Loucy (cell line): ENCODE measurements at regions not wholly inside any gene's neighbourhood (a gene's known extent, or its start where the extent isn't known, plus 50 kb on each side); places are given as distances from the start of the nearest gene placed in this dataset.

Source experiments
- H2AFZ ChIP-seq: fragments of 200-600 bp; sonication (generic); 2 replicates; pipeline ENCODE4 v1.6.0; 2016; ENCODE audit warnings: antibody characterized with exemption, mild to moderate bottlenecking, low read length, moderate library complexity
- H3F3A ChIP-seq: fragments of 200-600 bp; 2 replicates; pipeline ENCODE4 v1.6.0; 2016; ENCODE audit warnings: antibody characterized with exemption, low read depth, mild to moderate bottlenecking
- H3K27me3 ChIP-seq: fragments of 200-600 bp; sonication (generic); 2 replicates; pipeline ENCODE4 v1.6.1; 2014; ENCODE audit warnings: low read length, mild to moderate bottlenecking; ENCODE audit not compliant: insufficient read depth, poor library complexity, severe bottlenecking
- H3K36me3 ChIP-seq: fragments of 200-600 bp; sonication (generic); 2 replicates; pipeline ENCODE4 v1.6.1; 2016; ENCODE audit warnings: low read length; ENCODE audit not compliant: insufficient read depth
- H3K4me1 ChIP-seq: fragments of 200-600 bp; sonication (generic); 2 replicates; pipeline ENCODE4 v1.5.1; 2014; ENCODE audit warnings: low read length, mild to moderate bottlenecking; ENCODE audit not compliant: insufficient read depth, poor library complexity, severe bottlenecking
- H3K4me2 ChIP-seq: fragments of 200-600 bp; sonication (generic); 2 replicates; pipeline ENCODE4 v1.6.0; 2014; ENCODE audit warnings: antibody characterized with exemption, low read length, low read depth, mild to moderate bottlenecking; ENCODE audit not compliant: poor library complexity, severe bottlenecking
- H3K4me3 ChIP-seq: fragments of 200-600 bp; sonication (generic); 2 replicates; pipeline ENCODE4 v1.5.1; 2014; ENCODE audit warnings: low read length, mild to moderate bottlenecking, mixed read lengths; ENCODE audit not compliant: poor library complexity, severe bottlenecking
- H3K79me2 ChIP-seq: fragments of 200-600 bp; sonication (generic); 2 replicates; pipeline ENCODE4 v1.6.1; 2014; ENCODE audit warnings: low read length; ENCODE audit not compliant: insufficient read depth
- H3K9ac ChIP-seq: fragments of 200-600 bp; sonication (generic); 2 replicates; pipeline ENCODE4 v1.6.0; 2014; ENCODE audit warnings: mild to moderate bottlenecking, low read depth, low read length, moderate library complexity; ENCODE audit not compliant: poor library complexity, severe bottlenecking
- H3K9me2 ChIP-seq: fragments of 200-600 bp; sonication (generic); replicated peaks from 2 replicates; pipeline ENCODE4 v1.6.1; 2016; ENCODE audit warnings: low read depth, low read length, mixed read lengths
- H3K9me3 ChIP-seq: fragments of 200-600 bp; sonication (generic); 2 replicates; pipeline ENCODE4 v1.6.1; 2014; ENCODE audit warnings: mild to moderate bottlenecking, antibody characterized with exemption, low read length, low read depth; ENCODE audit not compliant: insufficient read depth
- H4K20me1 ChIP-seq: fragments of 200-600 bp; sonication (generic); 2 replicates; pipeline ENCODE4 v1.6.0; 2014; ENCODE audit warnings: antibody characterized with exemption, low read length, mild to moderate bottlenecking; ENCODE audit not compliant: insufficient read depth, poor library complexity, severe bottlenecking
- EZH2phosphoT487 ChIP-seq: fragments of 200-600 bp; IDR thresholded peaks from 2 replicates; pipeline ENCODE4 v1.6.1; 2018; ENCODE audit warnings: antibody characterized with exemption, mild to moderate bottlenecking, moderate library complexity, borderline replicate concordance
- TF ChIP-seq, protein P1 (sequence below): fragments of 200-600 bp; sonication (generic); conservative IDR thresholded peaks from 2 replicates; pipeline ENCODE4 v1.5.1; 2014; ENCODE audit warnings: mild to moderate bottlenecking, antibody characterized with exemption, low read length

DNA sequence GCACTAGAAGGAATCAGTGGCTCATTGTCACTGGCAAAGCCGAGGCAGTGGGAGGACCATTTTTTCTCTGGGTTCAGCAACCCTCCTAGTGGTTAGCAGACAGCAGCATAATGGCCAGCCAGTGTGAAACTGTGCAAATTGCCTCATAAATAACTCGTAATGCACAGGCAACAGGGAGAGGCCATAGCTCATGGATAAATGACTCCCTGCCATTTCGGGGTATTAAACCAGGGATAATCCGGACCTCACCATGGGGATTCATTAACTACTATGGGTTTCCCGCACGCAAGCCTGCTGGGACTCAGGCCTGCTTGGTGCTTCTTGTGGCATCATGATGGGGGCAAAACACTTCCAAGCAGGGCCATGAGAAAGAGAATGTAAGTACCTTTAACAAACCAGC lies 158.2 kb upstream of the CHD6 start:
- no peaks in the 10 kb centered on the region for H3K27me3 ChIP-seq
- H3K9me3 ChIP-seq = no peaks in the 10 kb centered on the region
- no peak overlapping the region for H3K4me2 ChIP-seq
- TF ChIP-seq, protein P1, sequence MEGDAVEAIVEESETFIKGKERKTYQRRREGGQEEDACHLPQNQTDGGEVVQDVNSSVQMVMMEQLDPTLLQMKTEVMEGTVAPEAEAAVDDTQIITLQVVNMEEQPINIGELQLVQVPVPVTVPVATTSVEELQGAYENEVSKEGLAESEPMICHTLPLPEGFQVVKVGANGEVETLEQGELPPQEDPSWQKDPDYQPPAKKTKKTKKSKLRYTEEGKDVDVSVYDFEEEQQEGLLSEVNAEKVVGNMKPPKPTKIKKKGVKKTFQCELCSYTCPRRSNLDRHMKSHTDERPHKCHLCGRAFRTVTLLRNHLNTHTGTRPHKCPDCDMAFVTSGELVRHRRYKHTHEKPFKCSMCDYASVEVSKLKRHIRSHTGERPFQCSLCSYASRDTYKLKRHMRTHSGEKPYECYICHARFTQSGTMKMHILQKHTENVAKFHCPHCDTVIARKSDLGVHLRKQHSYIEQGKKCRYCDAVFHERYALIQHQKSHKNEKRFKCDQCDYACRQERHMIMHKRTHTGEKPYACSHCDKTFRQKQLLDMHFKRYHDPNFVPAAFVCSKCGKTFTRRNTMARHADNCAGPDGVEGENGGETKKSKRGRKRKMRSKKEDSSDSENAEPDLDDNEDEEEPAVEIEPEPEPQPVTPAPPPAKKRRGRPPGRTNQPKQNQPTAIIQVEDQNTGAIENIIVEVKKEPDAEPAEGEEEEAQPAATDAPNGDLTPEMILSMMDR = no peak
- TF ChIP-seq EZH2phosphoT487 = no peak
- H3K4me3 ChIP-seq = no peak overlapping the region
- peaks cover 9% of the 10 kb centered on the region for H3K4me1 ChIP-seq
- H3K9ac ChIP-seq = no peak overlapping the region
- no peak overlapping the region for H2AFZ ChIP-seq
- no peaks in the 10 kb centered on the region for H3K9me2 ChIP-seq
- H3K79me2 ChIP-seq = no peaks in the 10 kb centered on the region
- no peaks in the 10 kb centered on the region for H4K20me1 ChIP-seq
- no peaks in the 10 kb centered on the region for H3K36me3 ChIP-seq
- no peaks in the 10 kb centered on the region for H3F3A ChIP-seq

DNA sequence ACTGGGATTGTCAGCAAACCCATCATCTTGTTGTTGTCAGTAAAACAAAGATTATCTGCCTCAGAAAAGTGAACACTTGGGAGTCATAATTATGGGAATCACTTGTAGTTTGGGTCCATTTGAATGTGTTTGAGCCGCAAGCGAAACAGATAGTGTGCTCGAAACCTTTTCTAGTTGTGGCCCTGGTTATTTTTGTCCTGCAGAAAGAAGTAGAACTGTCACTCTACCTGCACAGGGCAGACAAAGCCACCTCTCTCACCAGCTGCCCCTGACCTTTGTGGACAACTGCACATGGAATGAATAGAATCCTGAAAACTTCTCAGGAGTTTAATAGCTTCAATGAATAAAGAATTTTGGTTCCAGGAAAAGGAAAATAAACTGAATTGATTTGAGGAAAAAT lies 156.1 kb upstream of the CHD6 start:
- TF ChIP-seq EZH2phosphoT487 = no peak
- TF ChIP-seq, protein P1 = no peak
- no peaks in the 10 kb centered on the region for H3F3A ChIP-seq

DNA sequence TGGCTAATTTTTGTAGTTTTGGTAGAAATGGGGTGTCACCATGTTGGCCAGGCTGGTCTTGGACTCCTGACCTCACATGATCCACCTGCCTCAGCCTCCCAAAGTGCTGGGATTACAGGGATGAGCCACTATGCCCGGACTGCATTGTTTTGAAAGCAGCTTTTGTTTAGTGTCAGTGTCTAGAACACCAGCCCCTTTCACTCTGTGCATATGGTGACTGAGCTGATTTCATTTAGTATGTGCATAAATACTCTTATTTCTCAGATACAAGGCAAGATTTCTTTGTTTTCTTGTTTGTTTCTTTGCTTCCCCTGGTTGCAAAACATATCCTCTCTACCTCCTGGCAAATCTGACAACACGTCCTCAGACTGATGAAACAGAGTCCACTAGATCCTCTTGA lies 152.8 kb upstream of the CHD6 start:
- Histone ChIP-seq H3F3A (0 out of 2 replicates have a peak, but pooled peaks cover 7% of the 10 kb centered on the region), H3K9me2 (no peaks in the 10 kb centered on the region), H4K20me1 (no peaks in the 10 kb centered on the region), H3K9ac (no peak overlapping the region), H3K79me2 (no peaks in the 10 kb centered on the region), H2AFZ (no peak overlapping the region), H3K27me3 (no peaks in the 10 kb centered on the region), H3K36me3 (no peaks in the 10 kb centered on the region), H3K4me2 (no peak overlapping the region), H3K4me1 (peaks cover 41% of the 10 kb centered on the region), H3K9me3 (no peaks in the 10 kb centered on the region; the same call in 1 of the 2 replicates), H3K4me3 (no peak overlapping the region)
- TF ChIP-seq, protein P1 = no peak
- no peak for TF ChIP-seq EZH2phosphoT487

More for the DNA sequence above, 156.1 kb upstream of the CHD6 start:
- no peak overlapping the region for H3K4me3 ChIP-seq
- H3K79me2 ChIP-seq = no peaks in the 10 kb centered on the region
- no peaks in the 10 kb centered on the region for H3K36me3 ChIP-seq
- no peak overlapping the region for H3K9ac ChIP-seq
- no peaks in the 10 kb centered on the region for H4K20me1 ChIP-seq
- H3K4me2 ChIP-seq = no peak overlapping the region
- no peaks in the 10 kb centered on the region for H3K27me3 ChIP-seq
- H2AFZ ChIP-seq = no peak overlapping the region
- H3K9me2 ChIP-seq = no peaks in the 10 kb centered on the region
- H3K4me1 ChIP-seq = peaks cover 23% of the 10 kb centered on the region
- H3K9me3 ChIP-seq = no peaks in the 10 kb centered on the region
